Germinal center (tissue), 1 donor: ENCODE measurements at regions not wholly inside any gene's neighbourhood (a gene's known extent, or its start where the extent isn't known, plus 50 kb on each side); places are given as distances from the start of the nearest gene placed in this dataset.

Experiments used
- DNase-seq: peaks from one replicate; pipeline ENCODE4 v3.0.0; 2012; ENCODE audit warnings: mixed read lengths, low spot score

DNA sequence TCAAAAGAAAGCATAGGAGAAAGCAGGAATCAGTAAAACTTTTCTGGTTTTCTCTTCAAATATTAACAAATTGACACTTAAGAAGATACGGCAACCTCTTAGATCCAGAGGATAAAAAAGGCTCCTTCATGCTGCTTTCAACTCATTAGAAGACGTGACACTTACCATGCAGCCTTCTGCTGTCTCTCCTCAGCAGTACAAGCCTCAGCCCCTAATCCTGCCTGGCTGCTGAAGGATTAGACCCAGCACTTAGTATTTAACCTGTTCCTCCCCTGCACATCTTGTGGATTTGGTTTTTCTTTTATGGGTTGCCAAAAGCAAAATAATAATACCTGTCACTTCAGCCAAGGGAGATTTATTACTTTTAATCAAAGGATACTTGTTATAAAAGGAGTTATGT lies 108.4 kb downstream of the LYZL1 start:
- no peak for DNase-seq

- DNase-seq, result no peak
Measured at GRCh38 chr10:29403208-29403607, 114.3 kb downstream of the LYZL1 start.

- DNase-seq, result no peak
Measured at GRCh38 chr10:29407280-29407858, 118.5 kb downstream of the LYZL1 start.
